ENCODE measurements at regions not wholly inside any gene's neighbourhood (a gene's known extent, or its start where the extent isn't known, plus 50 kb on each side); places are given as distances from the start of the nearest gene placed in this dataset.

DNA sequence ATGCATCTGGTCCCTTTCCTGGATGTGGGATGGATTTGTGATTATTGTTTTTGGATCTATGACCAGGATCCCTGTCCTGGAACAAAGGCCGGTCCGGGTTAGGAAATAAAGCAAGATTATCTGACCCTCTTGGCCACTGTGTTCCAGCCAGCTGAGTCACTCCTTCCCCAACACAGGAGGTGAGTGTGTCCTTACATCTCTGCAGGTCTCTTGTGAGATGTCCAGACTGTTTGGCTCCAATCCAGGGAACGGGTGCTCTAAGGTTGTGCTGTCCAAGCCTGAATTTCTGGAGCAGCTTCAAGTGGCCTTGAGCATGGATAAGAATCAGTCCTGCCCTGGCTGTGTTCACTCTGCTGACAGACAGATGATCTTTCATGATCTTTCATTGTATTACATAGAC, 136.5 kb upstream of the CCL2 start:
- Histone ChIP-seq H3K36me3 (ENCODE audit: control insufficient read depth in 2 of 2, insufficient read depth in 2 of 2, low read length in 1 of 2) (no peaks in the 10 kb centered on the region), H3K9me3 (replicated peaks; ENCODE audit: control insufficient read depth, insufficient read depth, low read length) (no peaks in the 10 kb centered on the region), H3K27me3 (replicated peaks in 1 of 2; ENCODE audit: control insufficient read depth in 2 of 2, insufficient read depth in 2 of 2, low read length in 1 of 2) (peaks cover 0 to 3% of the 10 kb centered on the region in 2 experiments; a peak in 2 of 4 replicates), H2AFZ (ENCODE audit: control insufficient read depth, low read depth, low read length) (no peak overlapping the region), H3K4me3 (no peak overlapping the region), H3K9ac (ENCODE audit: control insufficient read depth, insufficient read depth, low read length) (no peak overlapping the region), H3K4me1 (ENCODE audit: control insufficient read depth, insufficient read depth, low read length) (no peaks in the 10 kb centered on the region), H3K79me2 (ENCODE audit: control insufficient read depth, insufficient read depth, low read length) (no peaks in the 10 kb centered on the region), H3K27ac (ENCODE audit: control insufficient read depth, insufficient read depth) (no peak overlapping the region), H4K20me1 (ENCODE audit: control insufficient read depth, insufficient read depth) (no peaks in the 10 kb centered on the region), H3K4me2 (ENCODE audit: control insufficient read depth, insufficient read depth) (no peak overlapping the region)
- POLR2A ChIA-PET = no interaction called here
- SMC1A ChIA-PET (ENCODE audit: uncharacterized antibody, unreplicated experiment) = no interaction called here
- DNase-seq (ENCODE audit: low read depth, low spot score) = no peak
- TF ChIP-seq ZSCAN29 (IDR thresholded peaks at IDR 0.05) (no peak), BACH1 (IDR thresholded peaks at IDR 0.05; ENCODE audit: borderline replicate concordance) (no peak), ZNF622 (IDR thresholded peaks at IDR 0.05) (no peak), ATF2 (IDR thresholded peaks at IDR 0.05; ENCODE audit: low read length) (no peak), CHD2 (IDR thresholded peaks at IDR 0.05; ENCODE audit: borderline replicate concordance, low read depth, low read length) (no peak), BRCA1 (IDR thresholded peaks at IDR 0.05; ENCODE audit: low read depth, low read length) (no peak), CBX3 (IDR thresholded peaks at IDR 0.05; ENCODE audit: borderline replicate concordance, low read depth) (no peak), NR2C1 (IDR thresholded peaks at IDR 0.05) (no peak), HDAC6 (IDR thresholded peaks at IDR 0.05; ENCODE audit: unreplicated experiment) (no peak), RB1 (IDR thresholded peaks at IDR 0.05; ENCODE audit: borderline replicate concordance) (no peak), RAD51 (IDR thresholded peaks at IDR 0.05) (no peak), STAT1 (conservative IDR thresholded peaks at IDR 0.05) (no peak), CHD4 (IDR thresholded peaks at IDR 0.05) (no peak), IKZF1 (conservative IDR thresholded peaks at IDR 0.05) (no peak), TCF7 (IDR thresholded peaks at IDR 0.05; ENCODE audit: borderline replicate concordance) (no peak), MXI1 (IDR thresholded peaks at IDR 0.05; ENCODE audit: low read depth, low read length) (no peak), CREM (IDR thresholded peaks at IDR 0.05; ENCODE audit: low read depth) (no peak), RELA (IDR thresholded peaks at IDR 0.05; ENCODE audit: borderline replicate concordance, partially characterized antibody) (no peak)
- ATAC-seq = no peak
- 60% methylated on average over 3 of the region's 3 CpGs for WGBS (ENCODE audit: insufficient coverage, insufficient replicate concordance, low lambda C conversion rate, missing lambda C conversion rate)
- intact Hi-C loops (cut with micrococcal nuclease; ENCODE audit: unreplicated experiment) = no loop called here
- in situ Hi-C loops (cut with MboI) = no loop called here
- no TSS peak for BruUV-seq (replicated peaks)
- no peak for FAIRE-seq
- RAD21 ChIA-PET (ENCODE audit: unreplicated experiment) = no interaction called here
- CTCF ChIA-PET = no interaction called here

All from GM12878 (cell line).